ENCODE measurements at regions not wholly inside any gene's neighbourhood (a gene's known extent, or its start where the extent isn't known, plus 50 kb on each side); places are given as distances from the start of the nearest gene placed in this dataset.

DNA sequence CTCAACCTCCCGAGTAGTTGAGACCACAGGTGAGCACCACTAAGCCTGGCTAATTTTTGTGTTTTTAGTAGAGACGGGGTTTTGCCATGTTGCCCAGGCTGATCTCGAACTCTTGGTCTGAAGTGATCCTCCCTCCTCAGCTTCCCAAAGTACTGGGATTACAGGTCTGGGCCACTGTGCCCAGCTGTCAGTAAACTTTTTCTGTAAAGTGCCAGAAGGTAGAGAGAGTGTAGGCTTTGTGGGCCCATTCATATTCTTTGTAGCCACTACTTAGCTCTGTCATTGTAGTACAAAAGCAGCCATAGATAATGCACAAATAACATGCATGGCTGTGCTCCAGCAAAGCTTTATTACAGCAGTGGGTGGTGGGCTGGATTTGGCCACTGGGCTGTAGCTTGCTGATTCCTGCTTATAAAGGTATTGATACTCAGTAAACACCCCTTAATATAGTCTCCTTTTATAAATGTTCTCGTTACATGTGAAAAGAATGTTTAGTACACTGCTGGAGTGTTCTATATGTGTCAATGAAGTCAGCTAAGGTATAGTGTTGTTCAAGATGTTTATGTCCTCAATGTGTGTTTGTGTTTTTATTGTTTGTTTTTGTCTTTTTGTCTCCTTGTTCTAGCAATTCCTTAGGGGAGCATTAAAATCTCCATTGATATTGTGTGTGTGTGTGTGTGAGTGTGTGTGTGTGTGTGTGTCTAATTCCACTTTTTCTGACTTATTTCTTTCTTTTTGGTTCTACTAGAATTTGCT lies 644.7 kb upstream of the DPP6 start:
- no peak for TF ChIP-seq ATF1 (CRISPR knock-in tag; IDR thresholded peaks at IDR 0.05)
- no peak for TF ChIP-seq POLR2AphosphoS5 (IDR thresholded peaks at IDR 0.05; ENCODE audit: low read depth, low read length)
- TF ChIP-seq THYN1 (CRISPR knock-in tag; IDR thresholded peaks at IDR 0.05; ENCODE audit: borderline replicate concordance, low read depth): no peak
- no peak for TF ChIP-seq POLR2A (IDR thresholded peaks at IDR 0.05; ENCODE audit: insufficient read depth in 1 of 2, low read depth in 2 of 2, low read length in 2 of 2)
- TF ChIP-seq, protein P1, sequence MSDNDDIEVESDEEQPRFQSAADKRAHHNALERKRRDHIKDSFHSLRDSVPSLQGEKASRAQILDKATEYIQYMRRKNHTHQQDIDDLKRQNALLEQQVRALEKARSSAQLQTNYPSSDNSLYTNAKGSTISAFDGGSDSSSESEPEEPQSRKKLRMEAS (IDR thresholded peaks at IDR 0.05): no peak
- TF ChIP-seq SP2 (CRISPR knock-in tag; IDR thresholded peaks at IDR 0.05): no peak
- TF ChIP-seq U2AF2 (IDR thresholded peaks at IDR 0.05; ENCODE audit: low read depth, low read length): no peak
- TF ChIP-seq SRSF9 (IDR thresholded peaks at IDR 0.05; ENCODE audit: borderline replicate concordance, insufficient read depth, low read depth, low read length, poor library complexity, severe bottlenecking): no peak
- TF ChIP-seq, protein P2, sequence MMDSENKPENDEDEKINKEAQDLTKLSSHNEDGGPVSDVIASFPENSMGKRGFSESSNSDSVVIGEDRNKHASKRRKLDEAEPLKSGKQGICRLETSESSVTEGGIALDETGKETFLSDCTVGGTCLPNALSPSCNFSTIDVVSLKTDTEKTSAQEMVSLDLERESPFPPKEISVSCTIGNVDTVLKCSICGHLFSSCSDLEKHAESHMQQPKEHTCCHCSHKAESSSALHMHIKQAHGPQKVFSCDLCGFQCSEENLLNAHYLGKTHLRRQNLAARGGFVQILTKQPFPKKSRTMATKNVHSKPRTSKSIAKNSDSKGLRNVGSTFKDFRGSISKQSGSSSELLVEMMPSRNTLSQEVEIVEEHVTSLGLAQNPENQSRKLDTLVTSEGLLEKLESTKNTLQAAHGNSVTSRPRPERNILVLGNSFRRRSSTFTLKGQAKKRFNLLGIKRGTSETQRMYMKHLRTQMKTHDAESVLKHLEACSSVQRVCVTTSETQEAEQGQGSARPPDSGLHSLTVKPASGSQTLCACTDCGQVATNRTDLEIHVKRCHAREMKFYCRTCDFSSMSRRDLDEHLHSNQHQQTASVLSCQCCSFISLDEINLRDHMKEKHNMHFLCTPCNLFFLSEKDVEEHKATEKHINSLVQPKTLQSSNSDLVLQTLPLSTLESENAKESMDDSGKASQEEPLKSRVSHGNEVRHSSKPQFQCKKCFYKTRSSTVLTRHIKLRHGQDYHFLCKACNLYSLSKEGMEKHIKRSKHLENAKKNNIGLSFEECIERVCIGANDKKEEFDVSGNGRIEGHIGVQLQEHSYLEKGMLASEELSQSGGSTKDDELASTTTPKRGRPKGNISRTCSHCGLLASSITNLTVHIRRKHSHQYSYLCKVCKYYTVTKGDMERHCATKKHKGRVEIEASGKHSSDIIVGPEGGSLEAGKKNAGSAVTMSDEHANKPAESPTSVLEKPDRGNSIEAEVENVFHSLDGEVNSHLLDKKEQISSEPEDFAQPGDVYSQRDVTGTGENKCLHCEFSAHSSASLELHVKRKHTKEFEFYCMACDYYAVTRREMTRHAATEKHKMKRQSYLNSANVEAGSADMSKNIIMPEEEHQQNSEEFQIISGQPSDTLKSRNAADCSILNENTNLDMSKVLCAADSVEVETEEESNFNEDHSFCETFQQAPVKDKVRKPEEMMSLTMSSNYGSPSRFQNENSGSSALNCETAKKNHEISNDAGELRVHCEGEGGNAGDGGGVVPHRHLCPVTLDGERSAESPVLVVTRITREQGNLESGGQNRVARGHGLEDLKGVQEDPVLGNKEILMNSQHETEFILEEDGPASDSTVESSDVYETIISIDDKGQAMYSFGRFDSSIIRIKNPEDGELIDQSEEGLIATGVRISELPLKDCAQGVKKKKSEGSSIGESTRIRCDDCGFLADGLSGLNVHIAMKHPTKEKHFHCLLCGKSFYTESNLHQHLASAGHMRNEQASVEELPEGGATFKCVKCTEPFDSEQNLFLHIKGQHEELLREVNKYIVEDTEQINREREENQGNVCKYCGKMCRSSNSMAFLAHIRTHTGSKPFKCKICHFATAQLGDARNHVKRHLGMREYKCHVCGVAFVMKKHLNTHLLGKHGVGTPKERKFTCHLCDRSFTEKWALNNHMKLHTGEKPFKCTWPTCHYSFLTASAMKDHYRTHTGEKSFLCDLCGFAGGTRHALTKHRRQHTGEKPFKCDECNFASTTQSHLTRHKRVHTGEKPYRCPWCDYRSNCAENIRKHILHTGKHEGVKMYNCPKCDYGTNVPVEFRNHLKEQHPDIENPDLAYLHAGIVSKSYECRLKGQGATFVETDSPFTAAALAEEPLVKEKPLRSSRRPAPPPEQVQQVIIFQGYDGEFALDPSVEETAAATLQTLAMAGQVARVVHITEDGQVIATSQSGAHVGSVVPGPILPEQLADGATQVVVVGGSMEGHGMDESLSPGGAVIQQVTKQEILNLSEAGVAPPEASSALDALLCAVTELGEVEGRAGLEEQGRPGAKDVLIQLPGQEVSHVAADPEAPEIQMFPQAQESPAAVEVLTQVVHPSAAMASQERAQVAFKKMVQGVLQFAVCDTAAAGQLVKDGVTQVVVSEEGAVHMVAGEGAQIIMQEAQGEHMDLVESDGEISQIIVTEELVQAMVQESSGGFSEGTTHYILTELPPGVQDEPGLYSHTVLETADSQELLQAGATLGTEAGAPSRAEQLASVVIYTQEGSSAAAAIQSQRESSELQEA (CRISPR knock-in tag; IDR thresholded peaks at IDR 0.05; ENCODE audit: not compliant biosample characterization): no peak
- TF ChIP-seq EP300 (IDR thresholded peaks at IDR 0.05; ENCODE audit: low read depth in 2 of 2, low read length in 2 of 2): no peak
- TF ChIP-seq EP300 (CRISPR knock-in tag; IDR thresholded peaks at IDR 0.05; ENCODE audit: borderline replicate concordance): no peak
- TF ChIP-seq SMARCC2 (IDR thresholded peaks at IDR 0.05): no peak
- TF ChIP-seq ZNF263 (CRISPR knock-in tag; IDR thresholded peaks at IDR 0.05): no peak
- TF ChIP-seq RAD21 (CRISPR knock-in tag; IDR thresholded peaks at IDR 0.05): no peak
